ENCODE measurements at regions not wholly inside any gene's neighbourhood (a gene's known extent, or its start where the extent isn't known, plus 50 kb on each side); places are given as distances from the start of the nearest gene placed in this dataset.

DNA sequence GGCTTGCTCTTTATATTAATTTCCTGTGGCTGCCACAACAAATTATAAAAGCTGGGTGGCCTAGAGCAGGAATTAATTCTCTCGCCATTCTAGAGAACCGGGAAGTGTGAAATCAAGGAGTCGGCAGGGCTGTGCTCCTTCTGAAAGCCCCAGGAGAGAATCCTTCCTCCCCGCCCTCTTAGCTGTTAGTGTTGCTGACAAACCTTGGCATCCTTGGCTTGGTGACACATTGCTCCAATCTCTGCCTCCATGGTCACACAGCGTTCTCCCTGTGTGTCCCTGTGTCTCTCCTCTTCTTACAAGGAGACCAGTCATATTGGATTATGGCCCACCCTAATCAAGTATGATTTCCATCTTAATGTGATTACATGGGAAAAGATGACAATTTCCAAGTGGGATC is 55.9 kb upstream of the NEURL1B start:
- TF ChIP-seq RCOR1 (conservative IDR thresholded peaks at IDR 0.05; ENCODE audit: low read depth, low read length) (no peak), EZH2 (IDR thresholded peaks at IDR 0.05; ENCODE audit: borderline replicate concordance, control insufficient read depth, low read depth, low read length) (no peak), YBX1 (IDR thresholded peaks at IDR 0.05) (no peak), NR2C2 (IDR thresholded peaks at IDR 0.05; ENCODE audit: borderline replicate concordance, control insufficient read depth, insufficient read length, low read depth) (no peak), DPF2 (IDR thresholded peaks at IDR 0.05) (no peak), CHD4 (IDR thresholded peaks at IDR 0.05) (no peak), PML (IDR thresholded peaks at IDR 0.05; ENCODE audit: low read length) (no peak), HDAC2 (IDR thresholded peaks at IDR 0.05) (no peak)
- TF ChIP-seq, protein P1, sequence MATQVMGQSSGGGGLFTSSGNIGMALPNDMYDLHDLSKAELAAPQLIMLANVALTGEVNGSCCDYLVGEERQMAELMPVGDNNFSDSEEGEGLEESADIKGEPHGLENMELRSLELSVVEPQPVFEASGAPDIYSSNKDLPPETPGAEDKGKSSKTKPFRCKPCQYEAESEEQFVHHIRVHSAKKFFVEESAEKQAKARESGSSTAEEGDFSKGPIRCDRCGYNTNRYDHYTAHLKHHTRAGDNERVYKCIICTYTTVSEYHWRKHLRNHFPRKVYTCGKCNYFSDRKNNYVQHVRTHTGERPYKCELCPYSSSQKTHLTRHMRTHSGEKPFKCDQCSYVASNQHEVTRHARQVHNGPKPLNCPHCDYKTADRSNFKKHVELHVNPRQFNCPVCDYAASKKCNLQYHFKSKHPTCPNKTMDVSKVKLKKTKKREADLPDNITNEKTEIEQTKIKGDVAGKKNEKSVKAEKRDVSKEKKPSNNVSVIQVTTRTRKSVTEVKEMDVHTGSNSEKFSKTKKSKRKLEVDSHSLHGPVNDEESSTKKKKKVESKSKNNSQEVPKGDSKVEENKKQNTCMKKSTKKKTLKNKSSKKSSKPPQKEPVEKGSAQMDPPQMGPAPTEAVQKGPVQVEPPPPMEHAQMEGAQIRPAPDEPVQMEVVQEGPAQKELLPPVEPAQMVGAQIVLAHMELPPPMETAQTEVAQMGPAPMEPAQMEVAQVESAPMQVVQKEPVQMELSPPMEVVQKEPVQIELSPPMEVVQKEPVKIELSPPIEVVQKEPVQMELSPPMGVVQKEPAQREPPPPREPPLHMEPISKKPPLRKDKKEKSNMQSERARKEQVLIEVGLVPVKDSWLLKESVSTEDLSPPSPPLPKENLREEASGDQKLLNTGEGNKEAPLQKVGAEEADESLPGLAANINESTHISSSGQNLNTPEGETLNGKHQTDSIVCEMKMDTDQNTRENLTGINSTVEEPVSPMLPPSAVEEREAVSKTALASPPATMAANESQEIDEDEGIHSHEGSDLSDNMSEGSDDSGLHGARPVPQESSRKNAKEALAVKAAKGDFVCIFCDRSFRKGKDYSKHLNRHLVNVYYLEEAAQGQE (IDR thresholded peaks at IDR 0.05; ENCODE audit: low read depth, low read length): no peak
- TF ChIP-seq, protein P2, sequence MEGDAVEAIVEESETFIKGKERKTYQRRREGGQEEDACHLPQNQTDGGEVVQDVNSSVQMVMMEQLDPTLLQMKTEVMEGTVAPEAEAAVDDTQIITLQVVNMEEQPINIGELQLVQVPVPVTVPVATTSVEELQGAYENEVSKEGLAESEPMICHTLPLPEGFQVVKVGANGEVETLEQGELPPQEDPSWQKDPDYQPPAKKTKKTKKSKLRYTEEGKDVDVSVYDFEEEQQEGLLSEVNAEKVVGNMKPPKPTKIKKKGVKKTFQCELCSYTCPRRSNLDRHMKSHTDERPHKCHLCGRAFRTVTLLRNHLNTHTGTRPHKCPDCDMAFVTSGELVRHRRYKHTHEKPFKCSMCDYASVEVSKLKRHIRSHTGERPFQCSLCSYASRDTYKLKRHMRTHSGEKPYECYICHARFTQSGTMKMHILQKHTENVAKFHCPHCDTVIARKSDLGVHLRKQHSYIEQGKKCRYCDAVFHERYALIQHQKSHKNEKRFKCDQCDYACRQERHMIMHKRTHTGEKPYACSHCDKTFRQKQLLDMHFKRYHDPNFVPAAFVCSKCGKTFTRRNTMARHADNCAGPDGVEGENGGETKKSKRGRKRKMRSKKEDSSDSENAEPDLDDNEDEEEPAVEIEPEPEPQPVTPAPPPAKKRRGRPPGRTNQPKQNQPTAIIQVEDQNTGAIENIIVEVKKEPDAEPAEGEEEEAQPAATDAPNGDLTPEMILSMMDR (IDR thresholded peaks at IDR 0.05 in 2 of 3, conservative IDR thresholded peaks at IDR 0.05 in 1 of 3; ENCODE audit: control insufficient read depth in 2 of 3, extremely low read depth in 1 of 3, insufficient read depth in 1 of 3, low read depth in 3 of 3, low read length in 3 of 3): no peak

All from GM12878 (cell line).